Panc1 (cell line): ENCODE measurements at regions not wholly inside any gene's neighbourhood (a gene's known extent, or its start where the extent isn't known, plus 50 kb on each side); places are given as distances from the start of the nearest gene placed in this dataset.

ENCODE experiments used
- POLR2AphosphoS5 ChIP-seq: IDR thresholded peaks from 2 replicates; pipeline ENCODE4 v1.6.1; 2012; ENCODE audit warnings: mild to moderate bottlenecking, low read depth, low read length, moderate library complexity
- SIN3A ChIP-seq: IDR thresholded peaks from 2 replicates; pipeline ENCODE4 v1.6.1; 2012; ENCODE audit warnings: low read depth, mild to moderate bottlenecking, low read length, moderate library complexity, borderline replicate concordance; ENCODE audit not compliant: insufficient read depth
- TF ChIP-seq, protein P1 (sequence below): fragments of 450-650 bp; IDR thresholded peaks from 2 replicates; pipeline ENCODE4 v1.5.1; 2017; ENCODE audit warnings: mild to moderate bottlenecking
- TF ChIP-seq, protein P2 (sequence below), 2 experiments: IDR thresholded peaks; 2 replicates each; pipeline ENCODE4 v1.6.1; 2011 to 2012; ENCODE audit warnings: low read depth in 2 of 2, control low read depth in 1 of 2, low read length in 1 of 2, mild to moderate bottlenecking in 1 of 2, moderate library complexity in 1 of 2; ENCODE audit not compliant: insufficient read depth in 1 of 2

DNA sequence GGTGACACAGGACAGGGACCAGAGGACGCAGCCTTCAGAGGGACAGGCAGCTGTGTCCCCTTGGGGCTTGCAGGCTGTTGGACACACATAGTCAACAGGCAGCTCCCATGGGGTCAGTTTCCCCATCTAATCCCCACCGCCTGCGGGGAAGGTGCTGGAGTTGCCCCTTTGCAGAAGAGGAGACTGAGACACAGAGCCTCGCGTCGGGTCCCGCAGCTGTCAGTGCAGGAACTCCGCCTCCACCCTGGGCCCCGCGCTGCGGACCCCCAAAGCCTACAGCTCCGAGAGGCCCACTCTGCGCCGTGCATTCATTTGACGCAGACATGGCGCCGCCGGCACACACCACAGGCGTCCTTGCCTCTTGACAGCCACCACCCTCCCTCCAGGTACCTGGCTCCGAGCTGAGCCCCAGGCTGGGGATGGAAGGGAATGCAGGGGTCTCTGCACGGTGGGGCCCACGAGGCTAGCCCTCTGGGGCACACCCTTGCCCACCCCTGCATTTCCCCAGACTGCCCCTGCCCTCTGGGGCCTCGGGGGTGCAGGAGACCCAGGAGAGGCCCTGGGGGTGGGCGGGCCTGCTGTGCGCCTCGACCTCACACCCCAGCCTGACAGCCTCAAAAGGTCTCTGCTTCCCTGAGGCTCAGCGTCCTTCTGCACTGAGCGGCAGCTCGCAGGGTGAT lies 88.5 kb upstream of the ACTRT2 start:
- TF ChIP-seq, protein P1, sequence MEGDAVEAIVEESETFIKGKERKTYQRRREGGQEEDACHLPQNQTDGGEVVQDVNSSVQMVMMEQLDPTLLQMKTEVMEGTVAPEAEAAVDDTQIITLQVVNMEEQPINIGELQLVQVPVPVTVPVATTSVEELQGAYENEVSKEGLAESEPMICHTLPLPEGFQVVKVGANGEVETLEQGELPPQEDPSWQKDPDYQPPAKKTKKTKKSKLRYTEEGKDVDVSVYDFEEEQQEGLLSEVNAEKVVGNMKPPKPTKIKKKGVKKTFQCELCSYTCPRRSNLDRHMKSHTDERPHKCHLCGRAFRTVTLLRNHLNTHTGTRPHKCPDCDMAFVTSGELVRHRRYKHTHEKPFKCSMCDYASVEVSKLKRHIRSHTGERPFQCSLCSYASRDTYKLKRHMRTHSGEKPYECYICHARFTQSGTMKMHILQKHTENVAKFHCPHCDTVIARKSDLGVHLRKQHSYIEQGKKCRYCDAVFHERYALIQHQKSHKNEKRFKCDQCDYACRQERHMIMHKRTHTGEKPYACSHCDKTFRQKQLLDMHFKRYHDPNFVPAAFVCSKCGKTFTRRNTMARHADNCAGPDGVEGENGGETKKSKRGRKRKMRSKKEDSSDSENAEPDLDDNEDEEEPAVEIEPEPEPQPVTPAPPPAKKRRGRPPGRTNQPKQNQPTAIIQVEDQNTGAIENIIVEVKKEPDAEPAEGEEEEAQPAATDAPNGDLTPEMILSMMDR, result no peak
- TF ChIP-seq POLR2AphosphoS5 (no peak), SIN3A (no peak)
- TF ChIP-seq, protein P2, sequence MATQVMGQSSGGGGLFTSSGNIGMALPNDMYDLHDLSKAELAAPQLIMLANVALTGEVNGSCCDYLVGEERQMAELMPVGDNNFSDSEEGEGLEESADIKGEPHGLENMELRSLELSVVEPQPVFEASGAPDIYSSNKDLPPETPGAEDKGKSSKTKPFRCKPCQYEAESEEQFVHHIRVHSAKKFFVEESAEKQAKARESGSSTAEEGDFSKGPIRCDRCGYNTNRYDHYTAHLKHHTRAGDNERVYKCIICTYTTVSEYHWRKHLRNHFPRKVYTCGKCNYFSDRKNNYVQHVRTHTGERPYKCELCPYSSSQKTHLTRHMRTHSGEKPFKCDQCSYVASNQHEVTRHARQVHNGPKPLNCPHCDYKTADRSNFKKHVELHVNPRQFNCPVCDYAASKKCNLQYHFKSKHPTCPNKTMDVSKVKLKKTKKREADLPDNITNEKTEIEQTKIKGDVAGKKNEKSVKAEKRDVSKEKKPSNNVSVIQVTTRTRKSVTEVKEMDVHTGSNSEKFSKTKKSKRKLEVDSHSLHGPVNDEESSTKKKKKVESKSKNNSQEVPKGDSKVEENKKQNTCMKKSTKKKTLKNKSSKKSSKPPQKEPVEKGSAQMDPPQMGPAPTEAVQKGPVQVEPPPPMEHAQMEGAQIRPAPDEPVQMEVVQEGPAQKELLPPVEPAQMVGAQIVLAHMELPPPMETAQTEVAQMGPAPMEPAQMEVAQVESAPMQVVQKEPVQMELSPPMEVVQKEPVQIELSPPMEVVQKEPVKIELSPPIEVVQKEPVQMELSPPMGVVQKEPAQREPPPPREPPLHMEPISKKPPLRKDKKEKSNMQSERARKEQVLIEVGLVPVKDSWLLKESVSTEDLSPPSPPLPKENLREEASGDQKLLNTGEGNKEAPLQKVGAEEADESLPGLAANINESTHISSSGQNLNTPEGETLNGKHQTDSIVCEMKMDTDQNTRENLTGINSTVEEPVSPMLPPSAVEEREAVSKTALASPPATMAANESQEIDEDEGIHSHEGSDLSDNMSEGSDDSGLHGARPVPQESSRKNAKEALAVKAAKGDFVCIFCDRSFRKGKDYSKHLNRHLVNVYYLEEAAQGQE (IDR thresholded peaks at IDR 0.05; ENCODE audit: insufficient read depth in 1 of 2, low read depth in 2 of 2, low read length in 1 of 2), result no peak
